ENCODE measurements at regions not wholly inside any gene's neighbourhood (a gene's known extent, or its start where the extent isn't known, plus 50 kb on each side); places are given as distances from the start of the nearest gene placed in this dataset.

DNA sequence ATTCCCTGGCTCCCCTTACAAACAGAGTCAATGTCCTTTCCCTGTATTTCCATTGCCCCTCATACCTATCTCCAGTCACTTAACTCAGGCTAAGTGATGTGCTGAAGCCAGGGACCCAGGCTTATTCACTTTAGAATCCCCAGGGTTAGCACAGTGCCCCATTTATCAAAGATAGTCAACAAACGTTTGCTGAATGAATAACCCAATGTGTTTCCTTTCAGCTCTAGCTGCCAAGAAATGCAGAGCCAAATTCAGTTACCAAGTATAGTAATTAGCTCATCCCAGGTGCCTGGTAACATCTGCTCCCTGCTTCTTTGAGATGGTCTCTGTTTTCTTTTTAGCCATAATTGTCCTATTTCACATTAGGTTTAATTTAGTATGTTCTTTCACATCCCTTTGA is 189.5 kb downstream of the PHLDA1 start:
- TF ChIP-seq, protein P1, sequence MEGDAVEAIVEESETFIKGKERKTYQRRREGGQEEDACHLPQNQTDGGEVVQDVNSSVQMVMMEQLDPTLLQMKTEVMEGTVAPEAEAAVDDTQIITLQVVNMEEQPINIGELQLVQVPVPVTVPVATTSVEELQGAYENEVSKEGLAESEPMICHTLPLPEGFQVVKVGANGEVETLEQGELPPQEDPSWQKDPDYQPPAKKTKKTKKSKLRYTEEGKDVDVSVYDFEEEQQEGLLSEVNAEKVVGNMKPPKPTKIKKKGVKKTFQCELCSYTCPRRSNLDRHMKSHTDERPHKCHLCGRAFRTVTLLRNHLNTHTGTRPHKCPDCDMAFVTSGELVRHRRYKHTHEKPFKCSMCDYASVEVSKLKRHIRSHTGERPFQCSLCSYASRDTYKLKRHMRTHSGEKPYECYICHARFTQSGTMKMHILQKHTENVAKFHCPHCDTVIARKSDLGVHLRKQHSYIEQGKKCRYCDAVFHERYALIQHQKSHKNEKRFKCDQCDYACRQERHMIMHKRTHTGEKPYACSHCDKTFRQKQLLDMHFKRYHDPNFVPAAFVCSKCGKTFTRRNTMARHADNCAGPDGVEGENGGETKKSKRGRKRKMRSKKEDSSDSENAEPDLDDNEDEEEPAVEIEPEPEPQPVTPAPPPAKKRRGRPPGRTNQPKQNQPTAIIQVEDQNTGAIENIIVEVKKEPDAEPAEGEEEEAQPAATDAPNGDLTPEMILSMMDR (conservative IDR thresholded peaks at IDR 0.05; ENCODE audit: low read depth, low read length), result no peak
- H3K4me3 ChIP-seq (ENCODE audit: low read length), result no peak overlapping the region
- no peak for DNase-seq (ENCODE audit: low read depth)

DNA sequence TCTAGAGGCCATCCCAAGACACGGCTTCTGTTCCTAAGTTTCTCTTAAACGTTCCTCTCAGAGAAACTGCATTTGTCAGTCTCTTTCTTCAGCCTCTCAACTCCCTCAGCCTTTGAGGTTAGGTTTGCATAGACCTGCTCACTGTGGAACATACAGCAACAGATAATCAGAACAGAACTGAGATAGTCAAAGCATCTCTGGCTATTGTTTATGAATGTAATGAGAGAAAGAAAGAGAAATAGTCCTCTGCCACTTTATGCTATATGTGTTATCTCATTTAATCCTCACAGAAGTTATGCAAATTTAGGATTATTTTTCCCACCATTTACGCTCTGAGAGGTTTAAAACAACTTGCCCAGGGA is 190.6 kb downstream of the PHLDA1 start:
- DNase-seq (ENCODE audit: low read depth), result no peak
- TF ChIP-seq, protein P1 (conservative IDR thresholded peaks at IDR 0.05; ENCODE audit: low read depth, low read length), result no peak
- no peak overlapping the region for H3K4me3 ChIP-seq (ENCODE audit: low read length)

DNA sequence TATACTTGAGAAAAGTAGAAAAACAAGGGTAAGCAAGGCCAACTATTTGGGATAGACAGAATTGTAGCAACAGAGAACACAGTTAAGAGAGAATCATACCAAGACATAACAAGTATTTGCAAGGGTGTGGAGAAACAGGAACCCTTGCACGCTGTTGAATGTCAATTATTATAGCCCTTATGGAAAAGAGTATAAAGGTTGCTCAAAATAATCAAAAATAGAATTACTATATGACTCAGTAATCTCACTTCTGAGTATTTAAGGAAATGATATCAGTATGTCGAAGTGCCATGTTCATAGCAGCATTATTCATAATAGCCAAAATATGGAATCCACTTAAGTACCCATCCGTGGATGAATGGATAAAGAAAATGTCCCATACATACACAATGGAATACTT is 193.3 kb downstream of the PHLDA1 start:
- TF ChIP-seq, protein P1 (conservative IDR thresholded peaks at IDR 0.05; ENCODE audit: low read depth, low read length), result no peak
- H3K4me3 ChIP-seq (ENCODE audit: low read length), result no peak overlapping the region

DNA sequence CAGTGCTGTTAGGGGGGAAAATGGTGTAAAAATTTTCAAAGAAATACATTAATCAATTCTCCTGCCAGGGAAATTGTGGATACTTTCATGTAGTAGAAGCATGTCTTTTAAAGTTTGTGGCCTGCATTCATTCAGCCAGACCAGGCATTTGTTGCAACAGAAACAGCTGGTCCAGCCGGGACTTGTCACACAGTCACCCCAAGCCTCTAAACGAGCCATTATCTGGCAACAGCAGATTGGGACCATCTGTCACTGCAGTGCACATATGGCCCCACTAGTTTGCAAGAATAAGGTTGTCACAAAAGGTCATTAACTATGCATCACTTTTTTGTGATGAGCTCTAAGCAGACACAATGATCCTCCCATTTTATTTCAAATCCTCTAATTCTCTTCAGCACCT is 193.9 kb downstream of the PHLDA1 start:
- no peak for DNase-seq (ENCODE audit: low read depth)
- H3K4me3 ChIP-seq (ENCODE audit: low read length), result no peak overlapping the region
- TF ChIP-seq, protein P1 (conservative IDR thresholded peaks at IDR 0.05; ENCODE audit: low read depth, low read length), result no peak

More for the DNA sequence above, 193.3 kb downstream of the PHLDA1 start:
- DNase-seq (ENCODE audit: low read depth), result no peak

DNA sequence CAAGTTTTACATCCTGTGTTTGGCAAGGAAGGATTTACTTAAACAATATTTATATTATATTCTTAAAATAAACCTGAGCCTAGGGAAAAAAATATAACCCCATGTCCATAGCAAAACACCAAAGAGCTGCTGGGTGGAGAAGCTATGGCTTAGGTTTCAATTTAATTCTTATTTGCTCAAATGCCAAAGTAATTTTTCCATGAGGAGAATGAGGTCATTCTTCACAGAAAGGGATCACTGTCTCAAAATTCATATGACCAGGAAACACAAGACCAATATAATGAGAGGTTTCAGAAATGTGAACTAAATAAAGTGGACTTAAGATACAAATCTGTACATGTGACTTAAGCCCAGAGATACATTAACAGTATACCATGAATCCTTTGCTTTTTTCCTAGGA is 195.0 kb downstream of the PHLDA1 start:
- TF ChIP-seq, protein P1 (conservative IDR thresholded peaks at IDR 0.05; ENCODE audit: low read depth, low read length), result no peak
- DNase-seq (ENCODE audit: low read depth), result peak; percentile 80
- no peak overlapping the region for H3K4me3 ChIP-seq (ENCODE audit: low read length)

DNA sequence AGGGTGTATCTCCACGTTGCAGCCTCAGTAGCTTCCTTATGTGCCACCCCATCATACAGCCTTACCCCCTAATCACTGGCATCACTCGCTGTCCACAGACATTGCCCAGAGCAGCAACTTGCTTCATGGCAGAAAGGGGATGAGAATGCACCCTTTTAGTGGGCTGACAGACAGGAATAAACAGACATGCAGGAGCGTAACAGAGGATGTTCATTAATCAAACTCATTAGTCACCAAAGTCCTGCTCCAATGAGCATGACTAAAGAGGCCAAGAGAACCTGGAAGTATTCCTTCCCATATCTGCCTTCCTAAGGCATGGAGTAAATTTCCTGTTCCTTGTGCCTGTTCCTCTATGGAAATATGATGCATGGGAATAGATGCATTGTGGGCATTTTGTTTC is 197.0 kb downstream of the PHLDA1 start:
- no peak for DNase-seq (ENCODE audit: low read depth)
- TF ChIP-seq, protein P1 (conservative IDR thresholded peaks at IDR 0.05; ENCODE audit: low read depth, low read length), result no peak
- H3K4me3 ChIP-seq (ENCODE audit: low read length), result no peak overlapping the region

DNA sequence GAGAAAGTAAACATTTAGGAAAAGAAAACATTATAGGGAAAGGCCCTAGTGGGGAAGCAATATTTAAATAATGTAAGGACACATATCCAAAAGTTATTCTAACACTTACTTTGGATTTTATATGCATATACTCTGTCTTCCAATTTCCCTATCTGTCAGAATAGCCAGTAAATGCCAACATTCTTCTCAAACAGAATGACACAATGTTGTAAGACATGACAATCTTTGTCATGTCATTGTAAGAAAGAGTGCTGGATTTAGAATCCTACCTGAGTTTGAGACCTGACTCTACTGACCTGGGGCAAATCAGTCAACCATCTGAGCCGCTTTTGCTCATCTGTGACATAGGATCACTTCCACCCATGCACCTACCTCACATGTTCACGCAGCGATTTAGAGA is 198.3 kb downstream of the PHLDA1 start:
- no peak for DNase-seq (ENCODE audit: low read depth)
- TF ChIP-seq, protein P1 (conservative IDR thresholded peaks at IDR 0.05; ENCODE audit: low read depth, low read length), result no peak
- no peak overlapping the region for H3K4me3 ChIP-seq (ENCODE audit: low read length)
